ENCODE measurements at regions not wholly inside any gene's neighbourhood (a gene's known extent, or its start where the extent isn't known, plus 50 kb on each side); places are given as distances from the start of the nearest gene placed in this dataset.
"Not testable (repeated sequence)": the region's sequence is repeated elsewhere in the genome, so short reads cannot be mapped to it uniquely, and the experiment has no call there.

DNA sequence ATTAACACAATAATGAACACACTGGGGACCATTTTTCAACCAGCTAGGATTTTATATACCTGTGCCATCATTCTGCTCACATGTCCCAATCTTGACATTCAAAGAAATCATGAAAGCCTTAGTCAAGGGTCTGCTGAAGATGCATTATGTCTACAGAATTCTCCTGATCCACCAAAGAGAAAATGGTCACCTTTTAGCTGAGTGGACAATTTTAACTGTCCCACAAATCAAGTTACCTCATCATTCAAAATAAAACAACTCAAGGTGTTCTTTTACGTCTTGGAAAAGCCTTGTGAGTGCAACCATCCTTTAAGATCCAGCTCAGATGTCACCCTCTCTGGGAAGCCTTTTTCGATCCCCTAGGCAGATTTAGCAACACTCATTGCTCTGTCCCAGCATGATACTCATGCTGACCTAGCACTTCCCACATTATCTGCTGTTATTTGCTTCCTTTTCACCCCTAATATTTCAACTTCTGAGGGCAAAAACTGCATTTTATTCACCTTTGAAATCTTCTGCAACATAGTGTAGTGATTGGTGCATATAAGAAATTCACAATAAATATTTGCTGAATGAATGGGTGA is 80.1 kb downstream of the LMO4 start:
- DNase-seq (ENCODE audit: low spot score): no peak
- H3K27ac ChIP-seq (ENCODE audit: low read depth in 1 of 2, low read length in 2 of 2): no peak overlapping the region
- no peak overlapping the region for H3K4me3 ChIP-seq (ENCODE audit: low read depth in 1 of 3, low read length in 3 of 3)
- H3K36me3 ChIP-seq (ENCODE audit: control insufficient read depth in 4 of 4, insufficient read depth in 3 of 4, low read depth in 1 of 4, low read length in 3 of 4): no peaks in the 10 kb centered on the region
- H3K4me1 ChIP-seq (ENCODE audit: control insufficient read depth in 4 of 4, insufficient read depth in 4 of 4, low read length in 3 of 4): no peaks in the 10 kb centered on the region
- no peak for TF ChIP-seq RAD21 (IDR thresholded peaks at IDR 0.05)
- TF ChIP-seq GABPA (IDR thresholded peaks at IDR 0.05 in 1 of 2, conservative IDR thresholded peaks at IDR 0.05 in 1 of 2): no peak
- TF ChIP-seq, protein P1, sequence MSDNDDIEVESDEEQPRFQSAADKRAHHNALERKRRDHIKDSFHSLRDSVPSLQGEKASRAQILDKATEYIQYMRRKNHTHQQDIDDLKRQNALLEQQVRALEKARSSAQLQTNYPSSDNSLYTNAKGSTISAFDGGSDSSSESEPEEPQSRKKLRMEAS (IDR thresholded peaks at IDR 0.05): no peak
- TF ChIP-seq FOXA2 (IDR thresholded peaks at IDR 0.05): no peak
- TF ChIP-seq SP1 (IDR thresholded peaks at IDR 0.05): no peak
- TF ChIP-seq, protein P2, sequence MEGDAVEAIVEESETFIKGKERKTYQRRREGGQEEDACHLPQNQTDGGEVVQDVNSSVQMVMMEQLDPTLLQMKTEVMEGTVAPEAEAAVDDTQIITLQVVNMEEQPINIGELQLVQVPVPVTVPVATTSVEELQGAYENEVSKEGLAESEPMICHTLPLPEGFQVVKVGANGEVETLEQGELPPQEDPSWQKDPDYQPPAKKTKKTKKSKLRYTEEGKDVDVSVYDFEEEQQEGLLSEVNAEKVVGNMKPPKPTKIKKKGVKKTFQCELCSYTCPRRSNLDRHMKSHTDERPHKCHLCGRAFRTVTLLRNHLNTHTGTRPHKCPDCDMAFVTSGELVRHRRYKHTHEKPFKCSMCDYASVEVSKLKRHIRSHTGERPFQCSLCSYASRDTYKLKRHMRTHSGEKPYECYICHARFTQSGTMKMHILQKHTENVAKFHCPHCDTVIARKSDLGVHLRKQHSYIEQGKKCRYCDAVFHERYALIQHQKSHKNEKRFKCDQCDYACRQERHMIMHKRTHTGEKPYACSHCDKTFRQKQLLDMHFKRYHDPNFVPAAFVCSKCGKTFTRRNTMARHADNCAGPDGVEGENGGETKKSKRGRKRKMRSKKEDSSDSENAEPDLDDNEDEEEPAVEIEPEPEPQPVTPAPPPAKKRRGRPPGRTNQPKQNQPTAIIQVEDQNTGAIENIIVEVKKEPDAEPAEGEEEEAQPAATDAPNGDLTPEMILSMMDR (IDR thresholded peaks at IDR 0.05; ENCODE audit: low read depth, low read length, missing input control): no peak
- TF ChIP-seq TAF1 (conservative IDR thresholded peaks at IDR 0.05): no peak
- no peaks in the 10 kb centered on the region for H3K27me3 ChIP-seq (ENCODE audit: control insufficient read depth in 4 of 4, insufficient read depth in 4 of 4, low read length in 3 of 4)
- 71% methylated on average over 2 of the region's 2 CpGs for WGBS
- H3K9me3 ChIP-seq (ENCODE audit: control insufficient read depth in 4 of 4, low read length in 3 of 4): no peaks in the 10 kb centered on the region
- no peak overlapping the region for H3K9ac ChIP-seq (ENCODE audit: low read depth in 1 of 2, low read length in 2 of 2)

DNA sequence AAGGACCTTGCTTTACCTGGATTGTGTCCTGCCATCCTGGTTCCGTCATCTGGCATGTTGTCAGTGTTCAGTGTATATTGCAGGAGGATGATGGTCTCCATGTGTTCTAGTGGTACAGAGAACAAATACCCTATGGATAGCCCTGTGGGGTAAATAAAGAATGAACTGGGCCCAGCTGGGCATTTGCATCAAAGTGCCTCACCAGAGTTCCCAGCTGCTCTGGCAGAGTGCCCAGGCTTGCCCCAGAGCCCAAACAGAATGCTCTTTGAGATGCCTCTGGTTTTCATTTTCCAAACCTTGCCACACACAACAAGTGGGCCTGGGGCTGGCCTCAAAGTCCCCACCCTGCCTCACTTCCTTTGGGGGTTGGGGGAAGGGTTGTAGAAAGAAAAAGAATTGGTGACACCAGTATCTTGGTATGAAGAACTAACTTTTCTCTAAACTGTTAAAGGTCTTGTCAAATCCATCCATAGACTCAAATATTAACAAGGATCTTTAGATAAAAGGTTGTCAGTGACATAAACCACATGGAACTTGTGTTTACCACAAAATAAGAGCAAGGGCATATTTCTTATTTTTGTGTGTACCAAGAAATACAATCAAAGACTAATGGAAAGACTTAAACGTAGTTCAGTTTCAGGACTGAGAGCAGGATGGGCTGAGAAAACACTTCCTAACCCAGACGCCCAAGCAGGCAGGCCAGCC is 82.2 kb downstream of the LMO4 start:
- DNase-seq (ENCODE audit: low spot score): no peak
- H3K27ac ChIP-seq (ENCODE audit: low read depth in 1 of 2, low read length in 2 of 2): no peak overlapping the region
- no peaks in the 10 kb centered on the region for H3K27me3 ChIP-seq (ENCODE audit: control insufficient read depth in 4 of 4, insufficient read depth in 4 of 4, low read length in 3 of 4)
- no peaks in the 10 kb centered on the region for H3K36me3 ChIP-seq (ENCODE audit: control insufficient read depth in 4 of 4, insufficient read depth in 3 of 4, low read depth in 1 of 4, low read length in 3 of 4)
- 89% methylated on average over 3 of the region's 3 CpGs for WGBS
- H3K4me3 ChIP-seq (ENCODE audit: low read depth in 1 of 3, low read length in 3 of 3): no peak overlapping the region
- H3K9me3 ChIP-seq (ENCODE audit: control insufficient read depth in 4 of 4, low read length in 3 of 4): no peaks in the 10 kb centered on the region
- H3K4me1 ChIP-seq (ENCODE audit: control insufficient read depth in 4 of 4, insufficient read depth in 4 of 4, low read length in 3 of 4): no peaks in the 10 kb centered on the region
- no peak for TF ChIP-seq NR2F2 (IDR thresholded peaks at IDR 0.05)
- TF ChIP-seq, protein P3, sequence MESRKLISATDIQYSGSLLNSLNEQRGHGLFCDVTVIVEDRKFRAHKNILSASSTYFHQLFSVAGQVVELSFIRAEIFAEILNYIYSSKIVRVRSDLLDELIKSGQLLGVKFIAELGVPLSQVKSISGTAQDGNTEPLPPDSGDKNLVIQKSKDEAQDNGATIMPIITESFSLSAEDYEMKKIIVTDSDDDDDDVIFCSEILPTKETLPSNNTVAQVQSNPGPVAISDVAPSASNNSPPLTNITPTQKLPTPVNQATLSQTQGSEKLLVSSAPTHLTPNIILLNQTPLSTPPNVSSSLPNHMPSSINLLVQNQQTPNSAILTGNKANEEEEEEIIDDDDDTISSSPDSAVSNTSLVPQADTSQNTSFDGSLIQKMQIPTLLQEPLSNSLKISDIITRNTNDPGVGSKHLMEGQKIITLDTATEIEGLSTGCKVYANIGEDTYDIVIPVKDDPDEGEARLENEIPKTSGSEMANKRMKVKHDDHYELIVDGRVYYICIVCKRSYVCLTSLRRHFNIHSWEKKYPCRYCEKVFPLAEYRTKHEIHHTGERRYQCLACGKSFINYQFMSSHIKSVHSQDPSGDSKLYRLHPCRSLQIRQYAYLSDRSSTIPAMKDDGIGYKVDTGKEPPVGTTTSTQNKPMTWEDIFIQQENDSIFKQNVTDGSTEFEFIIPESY (IDR thresholded peaks at IDR 0.05): no peak
- TF ChIP-seq FOXA2 (IDR thresholded peaks at IDR 0.05): no peak
- TF ChIP-seq, protein P4, sequence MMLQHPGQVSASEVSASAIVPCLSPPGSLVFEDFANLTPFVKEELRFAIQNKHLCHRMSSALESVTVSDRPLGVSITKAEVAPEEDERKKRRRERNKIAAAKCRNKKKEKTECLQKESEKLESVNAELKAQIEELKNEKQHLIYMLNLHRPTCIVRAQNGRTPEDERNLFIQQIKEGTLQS (IDR thresholded peaks at IDR 0.05): no peak
- TF ChIP-seq HNF4A (conservative IDR thresholded peaks at IDR 0.05): no peak
- TF ChIP-seq, protein P2 (IDR thresholded peaks at IDR 0.05; ENCODE audit: low read depth, low read length, missing input control): no peak
- TF ChIP-seq RXRA (IDR thresholded peaks at IDR 0.05): no peak
- no peak for TF ChIP-seq TAF1 (conservative IDR thresholded peaks at IDR 0.05)
- TF ChIP-seq JUND (IDR thresholded peaks at IDR 0.05): no peak
- TF ChIP-seq RAD21 (IDR thresholded peaks at IDR 0.05): no peak
- TF ChIP-seq SP1 (IDR thresholded peaks at IDR 0.05): no peak
- TF ChIP-seq GABPA (IDR thresholded peaks at IDR 0.05 in 1 of 2, conservative IDR thresholded peaks at IDR 0.05 in 1 of 2): no peak
- no peak for TF ChIP-seq YY1 (IDR thresholded peaks at IDR 0.05)
- TF ChIP-seq, protein P1 (IDR thresholded peaks at IDR 0.05): no peak
- no peak for TF ChIP-seq FOXA1 (IDR thresholded peaks at IDR 0.05)
- no peak for TF ChIP-seq HNF4G (IDR thresholded peaks at IDR 0.05)
- no peak overlapping the region for H3K9ac ChIP-seq (ENCODE audit: low read depth in 1 of 2, low read length in 2 of 2)

DNA sequence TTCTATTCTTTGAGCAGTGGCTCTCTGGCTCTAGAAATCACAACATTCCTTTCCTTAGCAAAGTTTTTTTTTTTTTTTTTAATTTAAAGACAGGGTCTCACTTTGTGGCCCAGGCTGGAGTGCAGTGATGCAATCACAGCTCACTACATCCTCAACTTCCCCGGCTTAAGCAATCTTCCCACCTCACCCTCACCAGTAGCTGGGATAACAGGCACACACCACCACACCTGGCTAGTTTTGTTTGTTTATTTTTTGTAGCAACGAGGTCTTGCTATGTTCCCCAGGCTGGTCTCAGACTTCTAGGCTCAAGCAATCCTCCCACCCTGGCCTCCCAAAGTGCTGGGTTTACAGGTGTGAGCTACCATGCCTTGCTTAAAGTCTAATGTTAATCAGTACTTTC is 85.2 kb downstream of the LMO4 start:
- not testable (repeated sequence) for H3K4me1 ChIP-seq (ENCODE audit: control insufficient read depth in 4 of 4, insufficient read depth in 4 of 4, low read length in 3 of 4); H3K9me3 ChIP-seq (ENCODE audit: control insufficient read depth in 4 of 4, low read length in 3 of 4)
- WGBS: 72% methylated on average over 2 of the region's 2 CpGs

More for the DNA sequence above, 85.2 kb downstream of the LMO4 start:
- DNase-seq (ENCODE audit: low spot score); H3K4me3 ChIP-seq (ENCODE audit: low read depth in 1 of 3, low read length in 3 of 3); H3K27ac ChIP-seq (ENCODE audit: low read depth in 1 of 2, low read length in 2 of 2); H3K36me3 ChIP-seq (ENCODE audit: control insufficient read depth in 4 of 4, insufficient read depth in 3 of 4, low read depth in 1 of 4, low read length in 3 of 4); H3K9ac ChIP-seq (ENCODE audit: low read depth in 1 of 2, low read length in 2 of 2); H3K27me3 ChIP-seq (ENCODE audit: control insufficient read depth in 4 of 4, insufficient read depth in 4 of 4, low read length in 3 of 4): not testable (repeated sequence)
